ENCODE measurements at regions not wholly inside any gene's neighbourhood (a gene's known extent, or its start where the extent isn't known, plus 50 kb on each side); places are given as distances from the start of the nearest gene placed in this dataset.
A peak's percentile ranks its signal among the peaks of the same experiment; 100 is the strongest.

DNA sequence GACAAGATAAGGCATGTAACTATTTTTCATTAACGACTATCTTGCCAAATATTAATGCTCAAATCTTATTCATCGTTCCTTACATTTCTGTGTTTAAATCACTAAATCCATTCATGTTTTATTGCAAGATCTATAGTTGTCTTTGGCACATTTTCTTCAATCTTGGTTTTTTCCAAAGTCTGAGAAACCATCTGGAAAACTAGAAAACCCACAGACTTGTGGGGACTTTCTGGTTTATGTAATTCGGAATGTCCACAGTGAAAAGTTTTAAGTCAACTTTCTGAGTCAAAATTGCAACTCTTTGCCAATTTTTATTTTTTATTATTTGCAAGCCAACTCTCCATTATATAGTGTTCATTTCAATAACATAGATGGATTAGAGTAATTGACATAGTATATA, 520.8 kb upstream of the ADAMTS5 start:
- H2AK5ac ChIP-seq (ENCODE audit: low read length, severe bottlenecking): no peak overlapping the region
- no peak overlapping the region for H2BK15ac ChIP-seq (ENCODE audit: low read depth, poor library complexity, severe bottlenecking)
- H2AFZ ChIP-seq (ENCODE audit: low read depth, low read length): no peak overlapping the region
- no peak overlapping the region for H3K23ac ChIP-seq (ENCODE audit: low read length in 2 of 2)
- H4K91ac ChIP-seq (ENCODE audit: low read length): no peak overlapping the region
- H3K27ac ChIP-seq (ENCODE audit: low read length, poor library complexity, severe bottlenecking): no peak overlapping the region
- no peak overlapping the region for H2BK12ac ChIP-seq (ENCODE audit: low read length in 2 of 2)
- H3K4me3 ChIP-seq (ENCODE audit: insufficient read depth in 1 of 2, low read depth in 1 of 2, low read length in 2 of 2): no peak overlapping the region
- WGBS: 100% methylated on average over 2 of the region's 3 CpGs
- H3K4me2 ChIP-seq (ENCODE audit: low read length, poor library complexity, severe bottlenecking): no peak overlapping the region
- no peak for DNase-seq
- no peak overlapping the region for H3K9ac ChIP-seq (ENCODE audit: low read length)
- H4K8ac ChIP-seq (ENCODE audit: low read length): no peak overlapping the region
- no peaks in the 10 kb centered on the region for H3K27me3 ChIP-seq (ENCODE audit: control insufficient read depth in 1 of 2, insufficient read depth in 1 of 2, low read length in 2 of 2)
- no peaks in the 10 kb centered on the region for H3K4me1 ChIP-seq (ENCODE audit: control insufficient read depth, insufficient read depth, low read depth, low read length)
- H3K36me3 ChIP-seq (ENCODE audit: control insufficient read depth in 1 of 2, insufficient read depth in 2 of 2, low read depth in 1 of 2, low read length in 2 of 2): no peaks in the 10 kb centered on the region
- no peak overlapping the region for H3K4ac ChIP-seq (ENCODE audit: low read depth in 1 of 2, low read length in 2 of 2)
- H2BK5ac ChIP-seq (ENCODE audit: low read depth, low read length, poor library complexity, severe bottlenecking): no peak overlapping the region
- no peaks in the 10 kb centered on the region for H3K79me1 ChIP-seq (replicated peaks; ENCODE audit: low read length, poor library complexity, severe bottlenecking)
- H3K18ac ChIP-seq (ENCODE audit: low read depth in 1 of 2, low read length in 2 of 2): no peak overlapping the region
- H3K14ac ChIP-seq (ENCODE audit: low read length in 2 of 2): no peak overlapping the region
- no peak overlapping the region for H2BK120ac ChIP-seq (ENCODE audit: low read depth, low read length)
- H3K9me3 ChIP-seq (ENCODE audit: control insufficient read depth, low read length): no peaks in the 10 kb centered on the region

GRCh38 chr21:27480841-27481261, 514.0 kb upstream of the ADAMTS5 start:
- Histone ChIP-seq H3K18ac (ENCODE audit: low read depth in 1 of 2, low read length in 2 of 2) (no peak overlapping the region), H3K4me3 (ENCODE audit: insufficient read depth in 1 of 2, low read depth in 1 of 2, low read length in 2 of 2) (no peak overlapping the region), H3K4me2 (ENCODE audit: low read length, poor library complexity, severe bottlenecking) (no peak overlapping the region), H3K79me1 (replicated peaks; ENCODE audit: low read length, poor library complexity, severe bottlenecking) (no peaks in the 10 kb centered on the region), H3K4me1 (ENCODE audit: control insufficient read depth, insufficient read depth, low read depth, low read length) (no peaks in the 10 kb centered on the region), H2BK12ac (ENCODE audit: low read length in 2 of 2) (peak overlapping the region; percentile 3 to 66), H2BK120ac (ENCODE audit: low read depth, low read length) (no peak overlapping the region), H3K4ac (ENCODE audit: low read depth in 1 of 2, low read length in 2 of 2) (no peak overlapping the region), H4K91ac (ENCODE audit: low read length) (no peak overlapping the region), H2AFZ (ENCODE audit: low read depth, low read length) (no peak overlapping the region), H3K14ac (ENCODE audit: low read length in 2 of 2) (no peak overlapping the region), H3K27ac (ENCODE audit: low read length, poor library complexity, severe bottlenecking) (no peak overlapping the region), H4K8ac (ENCODE audit: low read length) (no peak overlapping the region), H3K9ac (ENCODE audit: low read length) (no peak overlapping the region), H2BK5ac (ENCODE audit: low read depth, low read length, poor library complexity, severe bottlenecking) (no peak overlapping the region), H3K36me3 (ENCODE audit: control insufficient read depth in 1 of 2, insufficient read depth in 2 of 2, low read depth in 1 of 2, low read length in 2 of 2) (no peaks in the 10 kb centered on the region), H2AK5ac (ENCODE audit: low read length, severe bottlenecking) (no peak overlapping the region), H3K9me3 (ENCODE audit: control insufficient read depth, low read length) (no peaks in the 10 kb centered on the region), H3K23ac (ENCODE audit: low read length in 2 of 2) (no peak overlapping the region), H2BK15ac (ENCODE audit: low read depth, poor library complexity, severe bottlenecking) (no peak overlapping the region), H3K27me3 (ENCODE audit: control insufficient read depth in 1 of 2, insufficient read depth in 1 of 2, low read length in 2 of 2) (no peaks in the 10 kb centered on the region)
- WGBS: 89% methylated on average over 2 of the region's 2 CpGs
- peak; percentile 29 for DNase-seq

GRCh38 chr21:27477296-27477695, 510.4 kb upstream of the ADAMTS5 start:
- no peak overlapping the region for H2BK120ac ChIP-seq (ENCODE audit: low read depth, low read length)

GRCh38 chr21:27476696-27477095, 509.8 kb upstream of the ADAMTS5 start:
- Histone ChIP-seq H4K91ac (ENCODE audit: low read length) (no peak overlapping the region), H3K27me3 (ENCODE audit: control insufficient read depth in 1 of 2, insufficient read depth in 1 of 2, low read length in 2 of 2) (no peaks in the 10 kb centered on the region), H3K4me1 (ENCODE audit: control insufficient read depth, insufficient read depth, low read depth, low read length) (no peaks in the 10 kb centered on the region), H3K4me3 (ENCODE audit: insufficient read depth in 1 of 2, low read depth in 1 of 2, low read length in 2 of 2) (no peak overlapping the region), H3K18ac (ENCODE audit: low read depth in 1 of 2, low read length in 2 of 2) (no peak overlapping the region), H3K4ac (ENCODE audit: low read depth in 1 of 2, low read length in 2 of 2) (no peak overlapping the region), H3K79me1 (replicated peaks; ENCODE audit: low read length, poor library complexity, severe bottlenecking) (no peaks in the 10 kb centered on the region), H3K14ac (ENCODE audit: low read length in 2 of 2) (no peak overlapping the region), H3K23ac (ENCODE audit: low read length in 2 of 2) (no peak overlapping the region), H2BK15ac (ENCODE audit: low read depth, poor library complexity, severe bottlenecking) (no peak overlapping the region), H4K8ac (ENCODE audit: low read length) (no peak overlapping the region), H2AFZ (ENCODE audit: low read depth, low read length) (no peak overlapping the region), H3K9ac (ENCODE audit: low read length) (peak overlapping the region; percentile 82), H3K9me3 (ENCODE audit: control insufficient read depth, low read length) (no peaks in the 10 kb centered on the region), H2AK5ac (ENCODE audit: low read length, severe bottlenecking) (no peak overlapping the region), H3K4me2 (ENCODE audit: low read length, poor library complexity, severe bottlenecking) (no peak overlapping the region), H2BK5ac (ENCODE audit: low read depth, low read length, poor library complexity, severe bottlenecking) (no peak overlapping the region), H3K27ac (ENCODE audit: low read length, poor library complexity, severe bottlenecking) (no peak overlapping the region), H2BK12ac (ENCODE audit: low read length in 2 of 2) (no peak overlapping the region), H2BK120ac (ENCODE audit: low read depth, low read length) (no peak overlapping the region), H3K36me3 (ENCODE audit: control insufficient read depth in 1 of 2, insufficient read depth in 2 of 2, low read depth in 1 of 2, low read length in 2 of 2) (no peaks in the 10 kb centered on the region)
- WGBS: 42% methylated on average over 1 of the region's 1 CpG
- peak; percentile 38 for DNase-seq

More at GRCh38 chr21:27477296-27477695, 510.4 kb upstream of the ADAMTS5 start:
- Histone ChIP-seq H3K23ac (ENCODE audit: low read length in 2 of 2) (no peak overlapping the region), H4K8ac (ENCODE audit: low read length) (no peak overlapping the region), H3K4me2 (ENCODE audit: low read length, poor library complexity, severe bottlenecking) (no peak overlapping the region), H3K9ac (ENCODE audit: low read length) (peak overlapping the region; percentile 82), H2BK5ac (ENCODE audit: low read depth, low read length, poor library complexity, severe bottlenecking) (no peak overlapping the region), H3K14ac (ENCODE audit: low read length in 2 of 2) (no peak overlapping the region), H2AFZ (ENCODE audit: low read depth, low read length) (no peak overlapping the region), H2BK12ac (ENCODE audit: low read length in 2 of 2) (no peak overlapping the region), H2AK5ac (ENCODE audit: low read length, severe bottlenecking) (no peak overlapping the region), H2BK15ac (ENCODE audit: low read depth, poor library complexity, severe bottlenecking) (no peak overlapping the region), H3K27me3 (ENCODE audit: control insufficient read depth in 1 of 2, insufficient read depth in 1 of 2, low read length in 2 of 2) (no peaks in the 10 kb centered on the region), H3K79me1 (replicated peaks; ENCODE audit: low read length, poor library complexity, severe bottlenecking) (no peaks in the 10 kb centered on the region), H3K4me1 (ENCODE audit: control insufficient read depth, insufficient read depth, low read depth, low read length) (no peaks in the 10 kb centered on the region), H3K4me3 (ENCODE audit: insufficient read depth in 1 of 2, low read depth in 1 of 2, low read length in 2 of 2) (no peak overlapping the region), H3K36me3 (ENCODE audit: control insufficient read depth in 1 of 2, insufficient read depth in 2 of 2, low read depth in 1 of 2, low read length in 2 of 2) (no peaks in the 10 kb centered on the region), H3K27ac (ENCODE audit: low read length, poor library complexity, severe bottlenecking) (no peak overlapping the region), H3K9me3 (ENCODE audit: control insufficient read depth, low read length) (no peaks in the 10 kb centered on the region), H4K91ac (ENCODE audit: low read length) (no peak overlapping the region), H3K4ac (ENCODE audit: low read depth in 1 of 2, low read length in 2 of 2) (no peak overlapping the region), H3K18ac (ENCODE audit: low read depth in 1 of 2, low read length in 2 of 2) (no peak overlapping the region)
- no CpG with 5 or more reads among the region's 2 CpGs for WGBS
- no peak for DNase-seq
